Mesendoderm (in vitro differentiated cells): ENCODE measurements at regions not wholly inside any gene's neighbourhood (a gene's known extent, or its start where the extent isn't known, plus 50 kb on each side); places are given as distances from the start of the nearest gene placed in this dataset.
"Not testable (repeated sequence)": the region's sequence is repeated elsewhere in the genome, so short reads cannot be mapped to it uniquely, and the experiment has no call there.

Experiments
- DNase-seq: peaks from one replicate; pipeline ENCODE4 v3.0.0; 2013
- H2AK5ac ChIP-seq: 2 replicates; pipeline ENCODE4 v1.6.1; 2013; ENCODE audit warnings: low read length, inconsistent platforms
- H2BK120ac ChIP-seq: 2 replicates; pipeline ENCODE4 v1.6.1; 2013; ENCODE audit warnings: low read depth, mild to moderate bottlenecking, low read length, moderate library complexity, mixed read lengths
- H2BK15ac ChIP-seq: replicated peaks from 2 replicates; pipeline ENCODE4 v1.6.1; 2013; ENCODE audit warnings: low read depth, mild to moderate bottlenecking, moderate library complexity
- H2BK5ac ChIP-seq: 2 replicates; pipeline ENCODE4 v1.6.1; 2013; ENCODE audit warnings: low read length, inconsistent platforms
- H3K18ac ChIP-seq: 2 replicates; pipeline ENCODE4 v1.6.1; 2013; ENCODE audit warnings: mild to moderate bottlenecking, low read length, mixed read lengths
- H3K23ac ChIP-seq: one replicate; pipeline ENCODE4 v1.6.1; 2013; ENCODE audit warnings: low read length
- H3K27ac ChIP-seq: 2 replicates; pipeline ENCODE4 v1.5.1; 2013; ENCODE audit warnings: low read depth, mild to moderate bottlenecking, inconsistent platforms, low read length, moderate library complexity
- H3K27me3 ChIP-seq: 2 replicates; pipeline ENCODE4 v1.6.1; 2013; ENCODE audit warnings: low read length, control low read depth, mild to moderate bottlenecking, inconsistent platforms; ENCODE audit not compliant: insufficient read depth, poor library complexity
- H3K36me3 ChIP-seq: 2 replicates; pipeline ENCODE4 v1.6.1; 2013; ENCODE audit warnings: low read length, inconsistent platforms; ENCODE audit not compliant: control insufficient read depth, insufficient read depth
- H3K4ac ChIP-seq: one replicate; pipeline ENCODE4 v1.6.1; 2013; ENCODE audit warnings: low read depth, mild to moderate bottlenecking, low read length, moderate library complexity
- H3K4me1 ChIP-seq: 2 replicates; pipeline ENCODE4 v1.6.1; 2013; ENCODE audit warnings: low read depth, low read length, inconsistent platforms; ENCODE audit not compliant: control insufficient read depth
- H3K4me2 ChIP-seq: 2 replicates; pipeline ENCODE4 v1.6.1; 2013; ENCODE audit warnings: low read length
- H3K4me3 ChIP-seq: 2 replicates; pipeline ENCODE4 v1.5.1; 2013; ENCODE audit warnings: mild to moderate bottlenecking, low read length
- H3K56ac ChIP-seq: one replicate; pipeline ENCODE4 v1.6.1; 2013; ENCODE audit warnings: low read length
- H3K79me1 ChIP-seq: 2 replicates; pipeline ENCODE4 v1.6.1; 2013; ENCODE audit warnings: low read length, inconsistent platforms
- H3K79me2 ChIP-seq: 2 replicates; pipeline ENCODE4 v1.6.1; 2013; ENCODE audit warnings: mild to moderate bottlenecking, low read length; ENCODE audit not compliant: control insufficient read depth, insufficient read depth
- H3K9ac ChIP-seq: 2 replicates; pipeline ENCODE4 v1.6.1; 2013; ENCODE audit warnings: low read length, inconsistent platforms
- H4K5ac ChIP-seq: one replicate; pipeline ENCODE4 v1.6.1; 2013; ENCODE audit warnings: low read length
- H4K8ac ChIP-seq: one replicate; pipeline ENCODE4 v1.6.1; 2013; ENCODE audit warnings: low read depth, mild to moderate bottlenecking, control low read depth, low read length, moderate library complexity
- WGBS: extraction: QIAGEN DNeasy Blood & Tissue Kit; methylation state at CpG from one replicate; pipeline ENCODE4 v1.1.7; 2013; ENCODE audit warnings: low lambda C conversion rate, missing lambda C conversion rate; ENCODE audit not compliant: insufficient coverage; ENCODE audit errors: extremely low coverage; 5-methylcytosine and 5-hydroxymethylcytosine counted together

- no peaks in the 10 kb centered on the region for H3K36me3 ChIP-seq
Observed at GRCh38 chrX:88908056-88908455, 161.0 kb downstream of the CPXCR1 start.

GRCh38 chrX:88937616-88938015, 190.6 kb downstream of the CPXCR1 start:
- Histone ChIP-seq H3K56ac (no peak overlapping the region), H3K36me3 (no peaks in the 10 kb centered on the region), H4K5ac (no peak overlapping the region), H3K27ac (no peak overlapping the region), H3K79me1 (no peaks in the 10 kb centered on the region), H3K4me3 (no peak overlapping the region), H3K18ac (no peak overlapping the region), H3K27me3 (no peaks in the 10 kb centered on the region), H2AK5ac (no peak overlapping the region), H2BK15ac (no peak overlapping the region), H3K4me2 (no peak overlapping the region), H3K23ac (no peak overlapping the region), H4K8ac (no peak overlapping the region), H3K4me1 (no peaks in the 10 kb centered on the region), H3K9ac (no peak overlapping the region), H3K4ac (no peak overlapping the region), H2BK120ac (no peak overlapping the region), H2BK5ac (no peak overlapping the region), H3K79me2 (no peaks in the 10 kb centered on the region)
- DNase-seq, result no peak

More at GRCh38 chrX:88908056-88908455, 161.0 kb downstream of the CPXCR1 start:
- no CpG with 5 or more reads among the region's 4 CpGs for WGBS
- H3K18ac ChIP-seq, result no peak overlapping the region
- H3K79me1 ChIP-seq, result no peaks in the 10 kb centered on the region
- H2BK15ac ChIP-seq, result no peak overlapping the region
- no peak for DNase-seq
- H2BK5ac ChIP-seq, result no peak overlapping the region
- H3K9ac ChIP-seq, result no peak overlapping the region
- H3K23ac ChIP-seq, result no peak overlapping the region
- no peak overlapping the region for H3K56ac ChIP-seq
- no peak overlapping the region for H2AK5ac ChIP-seq
- no peak overlapping the region for H2BK120ac ChIP-seq
- H3K4me1 ChIP-seq, result no peaks in the 10 kb centered on the region
- H3K27ac ChIP-seq, result no peak overlapping the region
- H3K79me2 ChIP-seq, result no peaks in the 10 kb centered on the region
- no peak overlapping the region for H3K4ac ChIP-seq
- no peak overlapping the region for H4K5ac ChIP-seq
- H4K8ac ChIP-seq, result no peak overlapping the region
- no peak overlapping the region for H3K4me3 ChIP-seq
- no peaks in the 10 kb centered on the region for H3K27me3 ChIP-seq
- H3K4me2 ChIP-seq, result no peak overlapping the region

DNA sequence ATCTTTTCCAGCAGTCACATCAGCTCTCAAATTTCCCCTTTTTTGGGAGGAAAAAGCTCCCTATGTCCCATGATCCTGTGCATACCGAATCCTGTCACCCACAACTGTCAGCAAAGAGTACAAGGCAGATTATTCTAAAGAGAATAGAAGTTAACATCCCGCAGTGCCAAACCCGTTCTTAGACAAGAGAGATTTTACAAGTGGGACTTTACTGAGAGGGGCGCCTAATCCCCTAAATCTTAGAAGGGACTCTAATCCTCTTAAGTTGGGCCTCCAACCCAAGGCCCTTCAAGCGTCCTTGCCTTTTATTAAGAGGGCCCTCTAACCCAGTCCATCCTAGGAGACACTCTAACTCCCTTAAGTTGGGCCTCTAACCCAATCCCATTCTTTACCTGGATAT, 193.9 kb downstream of the CPXCR1 start:
- H2BK15ac ChIP-seq, result no peak overlapping the region
- H3K9ac ChIP-seq, result no peak overlapping the region
- H3K4me2 ChIP-seq, result no peak overlapping the region
- H3K4me3 ChIP-seq, result no peak overlapping the region
- no peak overlapping the region for H2BK120ac ChIP-seq
- H3K23ac ChIP-seq, result no peak overlapping the region
- no peaks in the 10 kb centered on the region for H3K4me1 ChIP-seq
- H4K5ac ChIP-seq, result no peak overlapping the region
- H3K4ac ChIP-seq, result no peak overlapping the region
- H2AK5ac ChIP-seq, result no peak overlapping the region
- H3K36me3 ChIP-seq, result no peaks in the 10 kb centered on the region
- no peak for DNase-seq
- H3K79me1 ChIP-seq, result no peaks in the 10 kb centered on the region
- no peaks in the 10 kb centered on the region for H3K79me2 ChIP-seq
- no peaks in the 10 kb centered on the region for H3K27me3 ChIP-seq
- WGBS, result no CpG with 5 or more reads among the region's 5 CpGs
- no peak overlapping the region for H3K18ac ChIP-seq
- H2BK5ac ChIP-seq, result no peak overlapping the region
- H3K56ac ChIP-seq, result no peak overlapping the region
- no peak overlapping the region for H3K27ac ChIP-seq
- no peak overlapping the region for H4K8ac ChIP-seq

- Histone ChIP-seq H3K4me3 (no peak overlapping the region), H3K9ac (no peak overlapping the region), H3K79me1 (no peaks in the 10 kb centered on the region), H3K56ac (no peak overlapping the region), H2BK5ac (no peak overlapping the region), H3K27me3 (no peaks in the 10 kb centered on the region), H3K4me1 (no peaks in the 10 kb centered on the region), H3K36me3 (no peaks in the 10 kb centered on the region), H2BK15ac (no peak overlapping the region), H4K5ac (no peak overlapping the region), H4K8ac (no peak overlapping the region), H3K27ac (no peak overlapping the region), H3K4me2 (no peak overlapping the region), H3K79me2 (no peaks in the 10 kb centered on the region), H2BK120ac (no peak overlapping the region), H2AK5ac (no peak overlapping the region), H3K23ac (no peak overlapping the region), H3K18ac (no peak overlapping the region), H3K4ac (no peak overlapping the region)
- DNase-seq, result no peak
Observed at GRCh38 chrX:88944661-88945060, 197.6 kb downstream of the CPXCR1 start.

DNA sequence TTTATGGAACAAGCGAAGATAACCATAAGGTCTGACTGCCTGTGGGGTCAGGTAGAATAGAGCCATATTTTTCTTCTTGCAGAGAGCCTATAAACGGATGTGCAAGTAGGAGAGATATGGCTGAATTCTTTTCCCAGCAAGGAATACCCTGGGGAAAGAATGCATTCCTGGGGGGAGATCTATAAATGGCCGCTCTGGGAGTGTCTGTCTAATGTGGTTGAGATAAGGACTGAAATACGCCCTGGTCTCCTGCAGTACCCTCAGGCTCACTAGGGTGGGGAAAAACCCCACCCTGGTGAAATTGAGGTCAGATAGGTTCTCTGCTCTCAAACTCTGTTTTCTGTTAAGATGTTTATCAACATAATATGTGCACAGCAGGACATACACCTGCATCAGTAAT, 209.0 kb downstream of the CPXCR1 start:
- not testable (repeated sequence) for H3K4me2 ChIP-seq, H3K79me1 ChIP-seq, H4K5ac ChIP-seq, H2BK120ac ChIP-seq, H3K36me3 ChIP-seq, H3K56ac ChIP-seq, H3K79me2 ChIP-seq, H3K27ac ChIP-seq, H3K9ac ChIP-seq, H2BK5ac ChIP-seq, H2BK15ac ChIP-seq, H3K4ac ChIP-seq, H3K4me1 ChIP-seq, H3K4me3 ChIP-seq, H3K18ac ChIP-seq, H4K8ac ChIP-seq, H3K23ac ChIP-seq, H3K27me3 ChIP-seq, H2AK5ac ChIP-seq
- peak; percentile 16 for DNase-seq
- no CpG with 5 or more reads among the region's 4 CpGs for WGBS

DNA sequence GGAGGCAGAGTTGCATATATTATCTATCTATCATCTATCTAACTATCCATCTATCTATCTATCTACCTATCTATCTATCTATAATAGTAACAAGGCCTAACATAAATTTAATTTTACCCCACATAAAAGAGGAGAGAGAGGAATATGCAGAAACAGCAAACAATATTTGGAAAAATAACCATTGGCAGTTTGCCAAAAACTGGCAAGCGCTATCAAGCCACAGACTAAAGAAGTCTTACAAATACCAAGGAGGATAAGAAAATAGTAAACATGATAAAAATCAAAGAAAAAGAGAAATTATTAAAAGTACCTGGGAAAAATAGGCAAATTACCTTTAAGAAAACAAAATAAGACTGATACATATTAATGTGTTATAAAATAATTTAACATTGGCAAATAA, 230.8 kb downstream of the CPXCR1 start:
- Histone ChIP-seq H2BK5ac (no peak overlapping the region), H2AK5ac (no peak overlapping the region), H3K4me3 (no peak overlapping the region), H3K4me2 (no peak overlapping the region), H3K23ac (no peak overlapping the region), H3K56ac (no peak overlapping the region), H3K79me2 (no peaks in the 10 kb centered on the region), H3K4me1 (no peaks in the 10 kb centered on the region), H2BK15ac (no peak overlapping the region), H3K79me1 (no peaks in the 10 kb centered on the region), H4K8ac (no peak overlapping the region), H3K4ac (no peak overlapping the region), H3K9ac (no peak overlapping the region), H2BK120ac (no peak overlapping the region), H4K5ac (no peak overlapping the region), H3K36me3 (no peaks in the 10 kb centered on the region), H3K27me3 (no peaks in the 10 kb centered on the region), H3K18ac (no peak overlapping the region), H3K27ac (no peak overlapping the region)
- WGBS, result no CpG with 5 or more reads among the region's 1 CpG
- no peak for DNase-seq
